Lung (tissue), 11 donors: ENCODE measurements at regions not wholly inside any gene's neighbourhood (a gene's known extent, or its start where the extent isn't known, plus 50 kb on each side); places are given as distances from the start of the nearest gene placed in this dataset.

ENCODE experiments used
- ATAC-seq: fragments of 200-7000 bp; cut with Tn5 transposase; one replicate; pipeline ENCODE4 v1.9.1; 2020; ENCODE audit warnings: moderate number of reproducible peaks; ENCODE audit not compliant: insufficient read depth, low FRiP score
- DNase-seq, 3 donors: peaks; one replicate each; pipeline ENCODE4 v3.0.0-alpha.2; 2013 to 2017
- H3K27ac ChIP-seq, 2 donors: one replicate each; pipeline ENCODE4 v1.5.1; 2013; ENCODE audit warnings: mild to moderate bottlenecking in 2 of 2, moderate library complexity in 2 of 2, control low read depth in 1 of 2, inconsistent platforms in 1 of 2, low read depth in 1 of 2, low read length in 1 of 2
- H3K27me3 ChIP-seq, 3 donors: one replicate each; pipeline ENCODE4 v1.5.1; 2013; ENCODE audit warnings: low read length in 2 of 3; ENCODE audit not compliant: control insufficient read depth in 3 of 3, insufficient read depth in 3 of 3
- H3K36me3 ChIP-seq, 4 donors: one replicate each; pipeline ENCODE4 v1.5.1; 2013; ENCODE audit warnings: low read length in 4 of 4, mild to moderate bottlenecking in 1 of 4, moderate library complexity in 1 of 4; ENCODE audit not compliant: control insufficient read depth in 4 of 4, insufficient read depth in 4 of 4
- H3K4me1 ChIP-seq, 5 donors: one replicate each; pipeline ENCODE4 v1.5.1; 2013; ENCODE audit warnings: low read length in 5 of 5, mild to moderate bottlenecking in 2 of 5, moderate library complexity in 1 of 5; ENCODE audit not compliant: control insufficient read depth in 5 of 5, insufficient read depth in 5 of 5
- H3K4me3 ChIP-seq: one replicate; pipeline ENCODE4 v1.5.1; 2013; ENCODE audit warnings: mild to moderate bottlenecking, control low read depth, moderate library complexity
- H3K9ac ChIP-seq, 2 donors: one replicate each; pipeline ENCODE4 v1.5.1; 2013; ENCODE audit warnings: low read length in 2 of 2, control low read depth in 1 of 2; ENCODE audit not compliant: insufficient read depth in 1 of 2
- H3K9me3 ChIP-seq, 4 donors: one replicate each; pipeline ENCODE4 v1.5.1; 2013; ENCODE audit warnings: low read length in 3 of 4, mild to moderate bottlenecking in 1 of 4, moderate library complexity in 1 of 4; ENCODE audit not compliant: control insufficient read depth in 4 of 4, insufficient read depth in 3 of 4
- WGBS, 2 donors: extraction: QIAGEN DNeasy Blood & Tissue Kit; methylation state at CpG; one replicate each; pipeline ENCODE4 v1.1.7; 2013; 5-methylcytosine and 5-hydroxymethylcytosine counted together
- TF ChIP-seq, protein P1 (sequence below): IDR thresholded peaks from 2 replicates; pipeline ENCODE4 v1.5.1; 2012; ENCODE audit warnings: mild to moderate bottlenecking; ENCODE audit errors: control extremely low read depth, extremely low read depth
- donor health status: control.
- donor health status: control.
- donor health status: Bipolar disorder and iron deficiency.
- donor health status: healthy.
- donor health status: DM: yes; HTN: yes; CAD: no.

DNA sequence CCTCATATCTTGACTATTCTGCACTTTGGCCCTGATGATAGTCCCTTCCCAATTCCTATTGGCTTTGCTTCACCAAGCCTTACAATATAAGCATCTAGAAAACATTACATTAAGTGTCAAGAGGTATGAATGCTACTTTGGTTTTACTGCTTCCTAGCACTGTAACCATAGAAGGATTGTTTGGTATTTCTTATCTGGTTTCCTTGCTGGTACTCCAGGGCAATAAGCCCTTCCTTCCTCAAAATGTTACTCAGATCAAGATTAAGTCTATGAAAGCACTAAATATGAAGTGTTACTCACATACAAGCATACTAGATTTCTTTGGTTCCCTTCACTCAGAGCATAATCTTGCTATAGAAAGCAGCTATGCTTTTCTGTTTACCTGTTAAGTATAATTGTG lies 492.5 kb downstream of the ETV1 start:
- Histone ChIP-seq H3K9ac (no peak overlapping the region), H3K27ac (no peak overlapping the region), H3K27me3 (no peaks in the 10 kb centered on the region), H3K9me3 (no peaks in the 10 kb centered on the region), H3K4me3 (no peak overlapping the region), H3K36me3 (no peaks in the 10 kb centered on the region), H3K4me1 (no peaks in the 10 kb centered on the region)
- TF ChIP-seq, protein P1, sequence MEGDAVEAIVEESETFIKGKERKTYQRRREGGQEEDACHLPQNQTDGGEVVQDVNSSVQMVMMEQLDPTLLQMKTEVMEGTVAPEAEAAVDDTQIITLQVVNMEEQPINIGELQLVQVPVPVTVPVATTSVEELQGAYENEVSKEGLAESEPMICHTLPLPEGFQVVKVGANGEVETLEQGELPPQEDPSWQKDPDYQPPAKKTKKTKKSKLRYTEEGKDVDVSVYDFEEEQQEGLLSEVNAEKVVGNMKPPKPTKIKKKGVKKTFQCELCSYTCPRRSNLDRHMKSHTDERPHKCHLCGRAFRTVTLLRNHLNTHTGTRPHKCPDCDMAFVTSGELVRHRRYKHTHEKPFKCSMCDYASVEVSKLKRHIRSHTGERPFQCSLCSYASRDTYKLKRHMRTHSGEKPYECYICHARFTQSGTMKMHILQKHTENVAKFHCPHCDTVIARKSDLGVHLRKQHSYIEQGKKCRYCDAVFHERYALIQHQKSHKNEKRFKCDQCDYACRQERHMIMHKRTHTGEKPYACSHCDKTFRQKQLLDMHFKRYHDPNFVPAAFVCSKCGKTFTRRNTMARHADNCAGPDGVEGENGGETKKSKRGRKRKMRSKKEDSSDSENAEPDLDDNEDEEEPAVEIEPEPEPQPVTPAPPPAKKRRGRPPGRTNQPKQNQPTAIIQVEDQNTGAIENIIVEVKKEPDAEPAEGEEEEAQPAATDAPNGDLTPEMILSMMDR: no peak
- DNase-seq (no peak), ATAC-seq (no peak)

DNA sequence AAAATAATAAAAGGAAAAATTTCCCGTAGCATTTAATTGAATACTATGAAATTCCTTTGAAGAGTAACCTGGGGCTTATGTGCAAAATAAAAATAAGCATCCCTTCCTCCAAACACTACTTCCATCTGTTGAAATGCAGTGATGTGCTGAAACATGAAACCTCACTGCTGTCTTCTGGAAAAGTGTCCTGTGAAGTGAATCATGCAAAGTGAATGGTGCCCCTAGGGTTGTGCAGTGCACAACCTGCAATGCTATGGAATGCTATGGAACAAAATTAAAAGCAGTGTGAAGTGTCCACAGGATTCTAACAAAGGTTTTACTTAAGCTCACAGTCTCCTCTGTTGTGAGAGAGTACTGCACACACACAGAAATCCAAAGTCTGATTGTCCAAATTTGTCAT lies 480.9 kb downstream of the ETV1 start:
- Histone ChIP-seq H3K4me3 (no peak overlapping the region), H3K4me1 (no peaks in the 10 kb centered on the region), H3K27ac (no peak overlapping the region), H3K36me3 (no peaks in the 10 kb centered on the region), H3K9ac (no peak overlapping the region), H3K27me3 (no peaks in the 10 kb centered on the region), H3K9me3 (peaks cover 0 to 6% (median 0%) of the 10 kb centered on the region in 4 donors)
- TF ChIP-seq, protein P1: no peak
- ATAC-seq (no peak), DNase-seq (peak in 1 of 3 donors; percentile 6)
- 68 to 72% methylated on average over 1 of the region's 1 CpG for WGBS, 2 donors

DNA sequence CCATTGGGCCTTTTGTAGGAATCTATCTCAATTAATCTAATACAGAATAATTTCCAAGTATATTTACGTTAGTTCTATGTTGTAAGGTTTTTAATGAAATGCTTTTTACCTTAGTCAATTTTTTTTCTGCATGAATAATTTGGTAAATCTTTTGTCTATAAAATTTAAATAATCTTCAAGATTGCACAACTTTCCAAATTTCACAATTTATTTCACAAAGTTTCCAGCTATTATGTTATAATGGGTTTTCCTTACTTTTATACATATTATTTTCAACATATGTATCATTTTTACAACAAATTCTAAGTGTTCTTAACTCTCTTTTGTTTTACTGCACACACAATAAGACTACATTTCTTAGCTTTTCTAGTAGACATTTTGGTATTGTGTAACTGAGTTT lies 470.7 kb downstream of the ETV1 start:
- TF ChIP-seq, protein P1: no peak
- no peak for DNase-seq
- ATAC-seq: no peak
- H3K36me3 ChIP-seq: no peaks in the 10 kb centered on the region
- H3K4me1 ChIP-seq: peaks cover 0 to 6% (median 0%) of the 10 kb centered on the region in 5 donors
- H3K27ac ChIP-seq: no peak overlapping the region
- H3K9me3 ChIP-seq: no peaks in the 10 kb centered on the region
- 89 to 94% methylated on average over 1 of the region's 1 CpG for WGBS, 2 donors
- H3K27me3 ChIP-seq: no peaks in the 10 kb centered on the region
- H3K4me3 ChIP-seq: no peak overlapping the region
- H3K9ac ChIP-seq: no peak overlapping the region

DNA sequence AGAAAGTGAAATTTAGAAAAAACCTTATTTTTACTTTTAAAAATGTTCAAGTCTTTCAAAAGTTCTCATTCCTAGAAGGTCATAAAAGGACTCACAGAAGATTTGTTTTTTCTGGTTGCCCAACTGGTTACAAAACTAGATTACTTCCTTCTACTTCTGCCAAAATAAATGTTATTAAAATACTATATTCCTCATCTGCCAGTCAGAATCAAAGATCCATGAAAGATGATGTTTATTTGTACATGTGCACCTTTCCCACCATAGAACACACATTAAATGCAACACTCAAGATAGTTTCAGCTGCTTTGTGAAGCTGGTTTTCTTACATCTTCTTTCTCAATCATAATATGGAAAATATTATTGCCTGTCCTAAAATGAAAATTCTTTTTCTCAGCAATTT lies 465.4 kb downstream of the ETV1 start:
- DNase-seq: peak in 2 of 3 donors; percentile 23 to 26
- H3K27me3 ChIP-seq: no peaks in the 10 kb centered on the region
- TF ChIP-seq, protein P1: no peak
- H3K27ac ChIP-seq: no peak overlapping the region
- no peaks in the 10 kb centered on the region for H3K9me3 ChIP-seq
- H3K4me1 ChIP-seq: peaks cover 0 to 16% (median 0%) of the 10 kb centered on the region in 5 donors
- H3K9ac ChIP-seq: no peak overlapping the region
- ATAC-seq: no peak
- no peaks in the 10 kb centered on the region for H3K36me3 ChIP-seq
- H3K4me3 ChIP-seq: no peak overlapping the region
